SU-DHL-6 (cell line): ENCODE measurements at regions not wholly inside any gene's neighbourhood (a gene's known extent, or its start where the extent isn't known, plus 50 kb on each side); places are given as distances from the start of the nearest gene placed in this dataset.

Source experiments
- CTCF ChIP-seq: fragments of 200-600 bp; sonication (generic); IDR thresholded peaks from one replicate; pipeline ENCODE4 v1.5.1; 2017; ENCODE audit warnings: antibody characterized with exemption, mild to moderate bottlenecking, low read length, moderate library complexity; ENCODE audit not compliant: insufficient read depth, poor library complexity, severe bottlenecking
- EZH2phosphoT487 ChIP-seq: fragments of 200-600 bp; sonication (generic), shearing (Covaris generic); conservative IDR thresholded peaks from 2 replicates; pipeline ENCODE4 v1.6.1; 2018; ENCODE audit warnings: mild to moderate bottlenecking, antibody characterized with exemption, low read length, moderate library complexity, mixed read lengths

DNA sequence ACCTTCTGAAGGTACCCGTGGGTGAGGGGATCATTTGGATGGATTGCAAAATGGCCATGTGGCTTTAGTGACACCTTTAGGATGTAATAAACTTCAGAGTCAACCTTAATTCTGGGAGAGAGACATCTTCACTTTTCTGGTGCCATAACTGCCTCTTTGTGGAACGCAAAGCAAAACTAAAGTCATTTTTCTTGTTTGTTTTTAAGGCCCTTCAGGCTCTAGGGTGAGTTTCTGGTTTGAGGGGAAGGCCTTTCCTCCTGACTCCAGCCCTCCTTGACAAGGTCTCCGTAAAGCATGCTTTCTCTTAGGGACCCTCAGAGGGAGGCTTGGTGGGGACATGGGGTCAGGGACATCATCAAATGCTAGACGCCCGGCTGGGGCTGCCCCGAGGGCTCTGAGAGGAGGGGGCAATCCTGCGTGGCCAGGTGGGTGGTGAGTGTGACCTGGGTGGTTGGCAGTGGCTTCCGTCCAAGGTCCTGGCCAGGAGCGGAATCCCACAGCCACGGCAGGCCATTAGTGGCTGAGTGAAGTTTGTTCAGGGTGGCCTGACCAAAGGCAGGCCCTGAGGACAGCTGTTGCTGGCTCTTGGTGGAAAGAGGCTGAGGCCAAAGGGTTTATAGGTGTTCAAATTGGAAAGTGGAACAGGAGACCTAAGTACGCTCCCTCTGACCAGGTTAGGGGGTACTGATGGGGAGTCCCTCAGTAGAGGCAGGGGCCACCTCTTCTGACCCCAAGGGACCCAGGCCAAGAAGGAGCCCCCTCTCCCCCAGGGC lies 112.2 kb downstream of the METRNL start:
- TF ChIP-seq EZH2phosphoT487 (no peak), CTCF (no peak)
